GM23248 (cell line): ENCODE measurements at regions not wholly inside any gene's neighbourhood (a gene's known extent, or its start where the extent isn't known, plus 50 kb on each side); places are given as distances from the start of the nearest gene placed in this dataset.

Experiments
- EZH2 ChIP-seq: fragments of 200-600 bp; sonication (generic); IDR thresholded peaks from 2 replicates; pipeline ENCODE4 v1.6.1; 2018; ENCODE audit warnings: antibody characterized with exemption, mild to moderate bottlenecking; ENCODE audit not compliant: insufficient read depth, poor library complexity, severe bottlenecking
- EZH2phosphoT487 ChIP-seq: fragments of 200-600 bp; sonication (generic); IDR thresholded peaks from 2 replicates; pipeline ENCODE4 v1.6.1; 2018; ENCODE audit warnings: antibody characterized with exemption, moderate library complexity, mild to moderate bottlenecking, low read depth; ENCODE audit not compliant: insufficient read depth

DNA sequence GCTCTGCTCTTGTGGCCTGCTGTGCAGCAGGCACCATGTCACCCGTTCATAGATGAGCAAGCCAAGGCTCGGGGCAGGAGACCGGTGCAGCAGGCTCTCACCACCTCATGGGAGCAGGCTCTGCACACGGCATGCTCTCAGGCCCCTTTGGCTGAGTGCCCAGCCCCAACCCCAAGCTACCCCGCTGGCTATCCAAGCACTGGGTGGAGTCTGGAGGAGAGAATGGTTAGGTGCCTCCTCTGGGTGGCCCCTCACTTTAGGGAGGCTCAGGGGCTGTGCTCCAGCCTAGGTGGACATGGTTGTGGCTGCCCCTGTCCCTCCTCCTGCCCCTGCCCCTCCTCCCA is 199.9 kb downstream of the IGLL1 start:
- TF ChIP-seq EZH2 (no peak), EZH2phosphoT487 (no peak)
